ENCODE measurements at regions not wholly inside any gene's neighbourhood (a gene's known extent, or its start where the extent isn't known, plus 50 kb on each side); places are given as distances from the start of the nearest gene placed in this dataset.

DNA sequence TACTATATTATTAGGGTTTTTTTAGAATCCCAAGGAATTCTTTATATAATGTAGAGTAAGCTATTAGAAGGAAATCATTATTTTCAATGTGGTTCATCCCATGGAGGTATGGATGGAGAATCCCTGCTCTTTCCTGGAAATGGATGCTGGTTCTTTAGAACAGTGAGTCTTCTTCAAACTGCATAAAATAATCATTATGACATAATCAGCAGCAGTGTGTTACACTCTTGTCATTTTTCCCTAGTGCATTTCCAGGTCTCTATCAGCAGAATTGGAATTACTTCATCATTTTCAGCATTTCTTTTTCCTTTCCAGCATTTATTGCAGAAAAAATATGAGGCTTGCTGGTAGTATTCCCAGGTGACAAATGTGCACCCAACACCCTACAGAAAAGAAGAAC lies 168.1 kb downstream of the ETAA1 start:
- no peaks in the 10 kb centered on the region for H3K36me3 ChIP-seq
- TF ChIP-seq EP300 (IDR thresholded peaks at IDR 0.05) = no peak
- no peak for TF ChIP-seq POLR2A (IDR thresholded peaks at IDR 0.05)
- no peak for TF ChIP-seq POLR2AphosphoS5 (IDR thresholded peaks at IDR 0.05)
- no peak for TF ChIP-seq CTCF (IDR thresholded peaks at IDR 0.05)
- intact Hi-C loops (cut with DNase I) = no loop called here
- no peaks in the 10 kb centered on the region for H3K9me3 ChIP-seq
- no peak overlapping the region for H3K4me3 ChIP-seq
- H3K27ac ChIP-seq = peak overlapping the region in 2 of 4 donors; percentile 14 to 47
- no peak for DNase-seq
- H3K4me1 ChIP-seq = peaks cover 0 to 4% (median 0%) of the 10 kb centered on the region in 4 donors
- no peaks in the 10 kb centered on the region for H3K27me3 ChIP-seq

DNA sequence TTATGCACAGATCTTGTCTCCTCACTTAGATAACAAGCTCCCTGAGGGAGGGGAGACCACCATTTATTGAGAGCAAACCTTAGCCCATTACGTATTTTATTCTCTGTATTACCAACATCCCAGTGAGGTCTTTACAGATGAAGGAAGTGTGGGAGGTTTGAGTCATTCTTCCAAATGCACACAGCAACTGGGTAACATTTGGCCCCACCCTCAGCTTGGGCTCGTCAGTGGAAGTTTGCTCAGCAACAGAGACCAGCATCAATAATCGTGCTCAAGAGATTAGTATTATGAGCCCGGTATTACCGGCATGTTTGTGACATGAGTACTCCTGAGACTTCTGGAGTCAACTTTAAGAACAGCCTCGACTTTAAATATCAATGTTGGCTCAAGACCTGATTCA lies 168.6 kb downstream of the ETAA1 start:
- H3K9me3 ChIP-seq = no peaks in the 10 kb centered on the region
- intact Hi-C loops (cut with DNase I) = no loop called here
- no peaks in the 10 kb centered on the region for H3K27me3 ChIP-seq
- peak overlapping the region in 1 of 4 donors; percentile 47 for H3K27ac ChIP-seq
- TF ChIP-seq POLR2AphosphoS5 (IDR thresholded peaks at IDR 0.05) = no peak
- TF ChIP-seq POLR2A (IDR thresholded peaks at IDR 0.05) = no peak
- TF ChIP-seq CTCF (IDR thresholded peaks at IDR 0.05) = no peak
- no peaks in the 10 kb centered on the region for H3K36me3 ChIP-seq
- no peak for DNase-seq
- no peak overlapping the region for H3K4me3 ChIP-seq
- 85% methylated on average over 6 of the region's 6 CpGs for WGBS, 2 donors
- peaks cover 0 to 4% (median 0%) of the 10 kb centered on the region in 4 donors for H3K4me1 ChIP-seq

DNA sequence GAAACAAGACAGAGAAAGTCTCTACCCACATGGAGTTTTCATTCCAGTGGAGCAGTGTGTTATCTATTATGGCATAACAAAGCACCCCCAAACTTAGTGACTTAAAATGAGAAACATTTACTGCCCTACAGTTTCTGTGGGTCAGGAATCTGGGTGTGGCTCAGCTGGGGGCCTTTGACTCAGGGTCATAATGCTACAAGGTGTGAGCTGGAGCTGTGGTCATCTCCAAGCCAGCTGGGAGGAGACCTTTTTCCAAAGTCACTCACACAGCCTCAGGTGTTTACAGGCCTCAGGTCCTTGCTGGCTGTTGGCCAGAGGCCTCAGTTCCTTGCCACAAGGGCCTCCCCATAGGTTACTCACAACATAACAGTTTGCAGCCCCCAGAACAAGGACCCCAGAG lies 169.2 kb downstream of the ETAA1 start:
- Histone ChIP-seq H3K36me3 (no peaks in the 10 kb centered on the region), H3K27ac (no peak overlapping the region), H3K4me1 (peaks cover 0 to under 1% (median 0%) of the 10 kb centered on the region in 4 donors), H3K27me3 (no peaks in the 10 kb centered on the region), H3K4me3 (no peak overlapping the region), H3K9me3 (no peaks in the 10 kb centered on the region)
- intact Hi-C loops (cut with DNase I) = no loop called here
- TF ChIP-seq CTCF (IDR thresholded peaks at IDR 0.05) = no peak
- no peak for TF ChIP-seq POLR2AphosphoS5 (IDR thresholded peaks at IDR 0.05)
- TF ChIP-seq EP300 (IDR thresholded peaks at IDR 0.05) = no peak
- TF ChIP-seq POLR2A (IDR thresholded peaks at IDR 0.05) = no peak
- no peak for DNase-seq

GRCh38 chr2:67566958-67567635 lies 170.0 kb downstream of the ETAA1 start:
- H3K4me3 ChIP-seq = no peak overlapping the region
- no peaks in the 10 kb centered on the region for H3K27me3 ChIP-seq
- WGBS, 2 donors = 81 to 84% methylated on average over 5 of the region's 5 CpGs
- H3K36me3 ChIP-seq = no peaks in the 10 kb centered on the region
- no peak overlapping the region for H3K27ac ChIP-seq
- intact Hi-C loops (cut with DNase I) = no loop called here
- H3K9me3 ChIP-seq = no peaks in the 10 kb centered on the region
- TF ChIP-seq POLR2AphosphoS5 (IDR thresholded peaks at IDR 0.05) (no peak), EP300 (IDR thresholded peaks at IDR 0.05) (no peak), POLR2A (IDR thresholded peaks at IDR 0.05) (no peak), CTCF (IDR thresholded peaks at IDR 0.05) (no peak)
- DNase-seq = no peak
- no peaks in the 10 kb centered on the region for H3K4me1 ChIP-seq

- H3K9me3 ChIP-seq = no peaks in the 10 kb centered on the region
- no peaks in the 10 kb centered on the region for H3K36me3 ChIP-seq
- H3K27ac ChIP-seq = no peak overlapping the region
- no peak overlapping the region for H3K4me3 ChIP-seq
- DNase-seq = no peak
- intact Hi-C loops (cut with DNase I) = no loop called here
- no peaks in the 10 kb centered on the region for H3K27me3 ChIP-seq
- no peaks in the 10 kb centered on the region for H3K4me1 ChIP-seq
- TF ChIP-seq POLR2AphosphoS5 (IDR thresholded peaks at IDR 0.05) (no peak), CTCF (IDR thresholded peaks at IDR 0.05) (no peak), EP300 (IDR thresholded peaks at IDR 0.05) (no peak), POLR2A (IDR thresholded peaks at IDR 0.05) (no peak)
These were observed 170.8 kb downstream of the ETAA1 start for GRCh38 chr2:67567886-67568285.

Measured in sigmoid colon (tissue), 6 donors.